ENCODE measurements at regions not wholly inside any gene's neighbourhood (a gene's known extent, or its start where the extent isn't known, plus 50 kb on each side); places are given as distances from the start of the nearest gene placed in this dataset.

- TF ChIP-seq POLR2AphosphoS5 (IDR thresholded peaks at IDR 0.05; ENCODE audit: low read depth, low read length) (no peak), POLR2A (IDR thresholded peaks at IDR 0.05; ENCODE audit: low read depth, low read length) (no peak), TAF1 (IDR thresholded peaks at IDR 0.05; ENCODE audit: borderline replicate concordance, low read depth, low read length) (no peak)
Observed at GRCh38 chr7:13421776-13422175, 567.7 kb downstream of the ETV1 start.

Measured in GM12892 (cell line).